Psoas muscle (tissue), 7 donors: ENCODE measurements at regions not wholly inside any gene's neighbourhood (a gene's known extent, or its start where the extent isn't known, plus 50 kb on each side); places are given as distances from the start of the nearest gene placed in this dataset.

ENCODE experiments used
- ATAC-seq, 4 donors: fragments of 200-7000 bp; cut with Tn5 transposase; one replicate each; pipeline ENCODE4 v1.9.1; 2020; ENCODE audit warnings: moderate library complexity in 3 of 4, mild to moderate bottlenecking in 2 of 4
- DNase-seq, 2 donors: peaks; one replicate each; pipeline ENCODE4 v3.0.0-alpha.2; 2020
- H3K27ac ChIP-seq: fragments of 200-600 bp; one replicate; pipeline ENCODE4 v1.8.0; 2022
- H3K27me3 ChIP-seq, 3 donors: fragments of 200-600 bp in 1 of 3; one replicate each; pipeline versions ENCODE4 v1.6.1 to v1.8.0; 2013 to 2022; ENCODE audit warnings: low read length in 2 of 3, mild to moderate bottlenecking in 2 of 3, moderate library complexity in 1 of 3; ENCODE audit not compliant: insufficient read depth in 3 of 3
- H3K36me3 ChIP-seq, 2 donors: fragments of 200-600 bp in 1 of 2; one replicate each; pipeline versions ENCODE4 v1.6.1 to v1.8.0; 2013 to 2022; ENCODE audit warnings: low read depth in 1 of 2, mild to moderate bottlenecking in 1 of 2, moderate library complexity in 1 of 2; ENCODE audit not compliant: insufficient read depth in 1 of 2
- H3K4me1 ChIP-seq: fragments of 200-600 bp; one replicate; pipeline ENCODE4 v1.8.0; 2022
- H3K4me3 ChIP-seq: fragments of 200-600 bp; one replicate; pipeline ENCODE4 v1.8.0; 2022; ENCODE audit warnings: mild to moderate bottlenecking
- H3K9me3 ChIP-seq: fragments of 200-600 bp; one replicate; pipeline ENCODE4 v1.8.0; 2022
- CTCF ChIP-seq: fragments of 200-600 bp; IDR thresholded peaks from one replicate; pipeline ENCODE4 v1.8.0; 2022; ENCODE audit warnings: antibody characterized with exemption
- WGBS, 3 donors: extraction: QIAGEN DNeasy Blood & Tissue Kit; methylation state at CpG; one replicate each; pipeline versions ENCODE4 v1.1.6 to v1.1.7; 2013; 5-methylcytosine and 5-hydroxymethylcytosine counted together
- intact Hi-C, 2 donors: fragments of 100-400 bp; cut with DNase I; formaldehyde crosslinking; loops; one replicate each; pipeline versions ENCODE4 v1.11.0 to v1.14.2; 2022
- donor health status: healthy with polysubstance abuse.
- donor health status: DM: no; HTN: no; CAD: no; lungs with moderate emphysema.
- donor health status: Bipolar disorder and iron deficiency.
- donor health status: healthy.
- donor health status: DM: yes; HTN: yes; CAD: no.
- donor health status: DM: no; HTN: no; CAD: no.
- donor health status: DM: yes; HTN: yes; CAD: no.

- WGBS, 3 donors, result 83 to 87% (median 85%) methylated on average over 27 of the region's 27 CpGs
- ATAC-seq (no peak), DNase-seq (no peak)
- H3K4me1 ChIP-seq, result peaks cover 10% of the 10 kb centered on the region
- no peak for TF ChIP-seq CTCF
- no peak overlapping the region for H3K27ac ChIP-seq
- H3K9me3 ChIP-seq, result no peaks in the 10 kb centered on the region
- H3K36me3 ChIP-seq, result no peaks in the 10 kb centered on the region
- H3K4me3 ChIP-seq, result no peak overlapping the region
- no peaks in the 10 kb centered on the region for H3K27me3 ChIP-seq
- intact Hi-C loops, result no loop called here
These were observed 149.6 kb upstream of the CIBAR2 start for GRCh38 chr16:85261657-85262557.

DNA sequence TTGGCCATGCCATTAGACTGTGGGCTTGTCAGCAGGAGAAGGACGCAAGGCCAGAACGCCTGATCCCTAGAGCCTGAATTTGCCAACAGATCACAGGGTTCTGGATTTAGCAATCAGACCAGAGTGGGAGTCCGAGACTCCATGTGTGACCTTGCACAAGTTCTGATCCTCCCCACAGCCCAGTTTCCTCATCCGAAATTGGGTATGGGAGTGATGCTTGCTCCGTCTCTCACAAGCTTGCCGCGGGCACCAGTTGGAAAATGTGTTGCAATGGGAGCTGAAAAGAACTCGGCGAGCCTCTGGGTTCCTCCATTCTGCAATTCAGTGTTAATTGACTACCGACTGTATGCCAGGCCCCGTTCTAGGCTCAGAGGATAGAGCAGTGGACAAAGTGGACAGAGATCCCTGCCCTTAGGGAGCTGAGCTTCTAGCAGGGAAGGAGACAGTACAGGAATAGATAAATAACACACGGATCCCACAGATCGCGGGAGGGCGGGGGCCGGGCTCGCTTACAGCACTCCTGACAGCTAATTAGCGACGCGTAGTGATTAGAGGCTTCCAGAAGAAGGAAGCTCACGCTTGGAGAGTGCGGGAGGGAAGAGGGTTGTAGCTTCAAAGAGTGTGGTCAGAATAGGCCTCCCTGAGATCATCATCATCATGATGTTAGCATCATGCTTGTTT lies 150.4 kb upstream of the CIBAR2 start:
- DNase-seq, result no peak
- Histone ChIP-seq H3K36me3 (no peaks in the 10 kb centered on the region), H3K4me3 (no peak overlapping the region), H3K27me3 (no peaks in the 10 kb centered on the region), H3K9me3 (no peaks in the 10 kb centered on the region), H3K27ac (no peak overlapping the region), H3K4me1 (peaks cover 10% of the 10 kb centered on the region)
- WGBS, 3 donors, result 64 to 81% (median 65%) methylated on average over 22 of the region's 22 CpGs
- intact Hi-C loops, result no loop called here
- ATAC-seq, result peak in 3 of 4 donors; percentile 30 to 50 (median 31)
- no peak for TF ChIP-seq CTCF

- no peak for TF ChIP-seq CTCF
- intact Hi-C loops, result no loop called here
- Histone ChIP-seq H3K27ac (no peak overlapping the region), H3K36me3 (no peaks in the 10 kb centered on the region), H3K9me3 (no peaks in the 10 kb centered on the region), H3K27me3 (no peaks in the 10 kb centered on the region), H3K4me1 (peaks cover 10% of the 10 kb centered on the region), H3K4me3 (no peak overlapping the region)
- DNase-seq, result no peak
- ATAC-seq, result peak in 1 of 4 donors; percentile 41
- 26 to 49% (median 27%) methylated on average over 6 of the region's 6 CpGs for WGBS, 3 donors
These were observed 150.9 kb upstream of the CIBAR2 start for GRCh38 chr16:85263239-85263585.

DNA sequence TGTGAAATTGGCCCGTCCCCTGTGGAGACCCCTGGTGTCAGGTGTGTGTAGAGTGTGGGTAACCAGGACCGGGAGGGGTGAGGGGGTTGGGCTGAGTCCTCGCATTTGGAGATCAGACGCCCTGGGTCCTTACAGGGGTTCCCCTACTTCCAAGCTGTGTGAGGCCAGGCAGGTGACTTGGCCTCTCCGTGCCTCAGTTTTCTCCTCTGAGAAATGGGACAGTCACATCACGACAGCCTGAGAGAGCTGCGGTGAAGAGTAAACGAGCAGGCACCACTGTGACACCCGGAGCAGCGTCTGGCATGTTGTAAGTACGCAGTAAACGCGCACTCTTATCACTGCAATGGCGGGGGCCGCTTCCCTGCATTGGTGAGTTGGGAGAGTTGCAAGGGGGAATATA lies 152.5 kb upstream of the CIBAR2 start:
- no peak for ATAC-seq
- no peaks in the 10 kb centered on the region for H3K27me3 ChIP-seq
- no peak for TF ChIP-seq CTCF
- no peak overlapping the region for H3K27ac ChIP-seq
- DNase-seq, result no peak
- 89 to 97% (median 93%) methylated on average over 15 of the region's 15 CpGs for WGBS, 3 donors
- no peaks in the 10 kb centered on the region for H3K9me3 ChIP-seq
- H3K4me3 ChIP-seq, result no peak overlapping the region
- H3K36me3 ChIP-seq, result no peaks in the 10 kb centered on the region
- intact Hi-C loops, result no loop called here
- peaks cover 10% of the 10 kb centered on the region for H3K4me1 ChIP-seq
